Hepatocyte (in vitro differentiated cells): ENCODE measurements at regions not wholly inside any gene's neighbourhood (a gene's known extent, or its start where the extent isn't known, plus 50 kb on each side); places are given as distances from the start of the nearest gene placed in this dataset.

ENCODE experiments used
- DNase-seq: peaks from one replicate; pipeline ENCODE4 v3.0.0-alpha.2; 2016; ENCODE audit warnings: low spot score
- H2AFZ ChIP-seq: fragments of 200-600 bp; sonication (generic); 2 replicates; pipeline ENCODE4 v1.6.0; 2016; ENCODE audit warnings: antibody characterized with exemption, mild to moderate bottlenecking
- H3K27ac ChIP-seq: fragments of 200-600 bp; sonication (generic); 2 replicates; pipeline ENCODE4 v1.5.1; 2016; ENCODE audit warnings: mild to moderate bottlenecking
- H3K27me3 ChIP-seq: fragments of 200-600 bp; sonication (generic); 2 replicates; pipeline ENCODE4 v1.6.1; 2016
- H3K36me3 ChIP-seq: fragments of 200-600 bp; sonication (generic); replicated peaks from 2 replicates; pipeline ENCODE4 v1.5.1; 2016; ENCODE audit warnings: low read depth; ENCODE audit not compliant: insufficient read depth
- H3K4me1 ChIP-seq: fragments of 200-600 bp; sonication (generic); 2 replicates; pipeline ENCODE4 v1.5.1; 2016; ENCODE audit warnings: mild to moderate bottlenecking, moderate library complexity; ENCODE audit not compliant: insufficient read depth
- H3K4me2 ChIP-seq: fragments of 200-600 bp; sonication (generic); 2 replicates; pipeline ENCODE4 v1.6.0; 2016
- H3K4me3 ChIP-seq: fragments of 200-600 bp; sonication (generic); 2 replicates; pipeline ENCODE4 v1.5.1; 2016; ENCODE audit warnings: mild to moderate bottlenecking
- H3K79me2 ChIP-seq: fragments of 200-600 bp; sonication (generic); 2 replicates; pipeline ENCODE4 v1.6.0; 2017; ENCODE audit warnings: mild to moderate bottlenecking
- H3K9me2 ChIP-seq: fragments of 200-600 bp; sonication (generic); replicated peaks from 2 replicates; pipeline ENCODE4 v1.6.0; 2017; ENCODE audit warnings: mild to moderate bottlenecking; ENCODE audit not compliant: insufficient read depth
- H3K9me3 ChIP-seq: fragments of 200-600 bp; sonication (generic); 2 replicates; pipeline ENCODE4 v1.5.1; 2016; ENCODE audit warnings: low read depth, mild to moderate bottlenecking
- H4K20me1 ChIP-seq: fragments of 200-600 bp; sonication (generic); 2 replicates; pipeline ENCODE4 v1.6.0; 2016; ENCODE audit warnings: mild to moderate bottlenecking; ENCODE audit not compliant: insufficient read depth, poor library complexity, severe bottlenecking
- CTCF ChIP-seq: fragments of 200-600 bp; sonication (generic); IDR thresholded peaks from 2 replicates; pipeline ENCODE4 v1.5.1; 2016; ENCODE audit warnings: antibody characterized with exemption, mild to moderate bottlenecking; ENCODE audit not compliant: poor library complexity
- EZH2 ChIP-seq: fragments of 200-600 bp; sonication (generic); IDR thresholded peaks from 2 replicates; pipeline ENCODE4 v1.6.1; 2016; ENCODE audit warnings: antibody characterized with exemption, mild to moderate bottlenecking, borderline replicate concordance
- EZH2phosphoT487 ChIP-seq: fragments of 200-600 bp; sonication (generic); IDR thresholded peaks from one replicate; pipeline ENCODE4 v1.6.1; 2018; ENCODE audit warnings: antibody characterized with exemption, mild to moderate bottlenecking, low read depth, moderate library complexity; ENCODE audit not compliant: unreplicated experiment, severe bottlenecking
- WGBS: methylation state at CpG from one replicate; pipeline ENCODE4 v1.1.6; 2016; ENCODE audit warnings: low lambda C conversion rate; ENCODE audit errors: missing lambda C conversion rate; 5-methylcytosine and 5-hydroxymethylcytosine counted together

GRCh38 chr11:97722065-97722464 is 1298.7 kb upstream of the CNTN5 start:
- peak; percentile 62 for DNase-seq

GRCh38 chr11:97722721-97723120 is 1298.0 kb upstream of the CNTN5 start:
- TF ChIP-seq CTCF (no peak), EZH2phosphoT487 (no peak), EZH2 (no peak)
- no peak overlapping the region for H2AFZ ChIP-seq
- H3K9me3 ChIP-seq, result no peaks in the 10 kb centered on the region
- 94% methylated on average over 1 of the region's 1 CpG for WGBS
- H4K20me1 ChIP-seq, result no peaks in the 10 kb centered on the region
- H3K27me3 ChIP-seq, result no peaks in the 10 kb centered on the region
- H3K4me1 ChIP-seq, result peaks cover 8% of the 10 kb centered on the region
- H3K4me3 ChIP-seq, result no peak overlapping the region
- no peaks in the 10 kb centered on the region for H3K36me3 ChIP-seq
- H3K4me2 ChIP-seq, result no peak overlapping the region
- no peak for DNase-seq
- H3K9me2 ChIP-seq, result no peaks in the 10 kb centered on the region
- H3K27ac ChIP-seq, result peak overlapping the region; percentile 13
- H3K79me2 ChIP-seq, result no peaks in the 10 kb centered on the region

More at GRCh38 chr11:97722065-97722464, 1298.7 kb upstream of the CNTN5 start:
- Histone ChIP-seq H3K27ac (peak overlapping the region; percentile 13), H3K79me2 (no peaks in the 10 kb centered on the region), H3K9me2 (no peaks in the 10 kb centered on the region), H3K4me1 (peaks cover 8% of the 10 kb centered on the region), H3K4me3 (no peak overlapping the region), H3K4me2 (no peak overlapping the region), H3K9me3 (no peaks in the 10 kb centered on the region), H3K36me3 (no peaks in the 10 kb centered on the region), H3K27me3 (no peaks in the 10 kb centered on the region), H4K20me1 (no peaks in the 10 kb centered on the region), H2AFZ (no peak overlapping the region)
- TF ChIP-seq CTCF, result no peak
- no peak for TF ChIP-seq EZH2phosphoT487
- no peak for TF ChIP-seq EZH2
- 79% methylated on average over 1 of the region's 1 CpG for WGBS

GRCh38 chr11:97729546-97730272 is 1291.0 kb upstream of the CNTN5 start:
- H3K36me3 ChIP-seq, result no peaks in the 10 kb centered on the region
- 50% methylated on average over 4 of the region's 4 CpGs for WGBS
- no peaks in the 10 kb centered on the region for H3K9me2 ChIP-seq
- H2AFZ ChIP-seq, result no peak overlapping the region
- no peaks in the 10 kb centered on the region for H4K20me1 ChIP-seq
- TF ChIP-seq CTCF, result no peak
- TF ChIP-seq EZH2phosphoT487, result no peak
- no peak for TF ChIP-seq EZH2
- H3K4me1 ChIP-seq, result no peaks in the 10 kb centered on the region
- H3K27ac ChIP-seq, result no peak overlapping the region
- H3K4me3 ChIP-seq, result no peak overlapping the region
- H3K4me2 ChIP-seq, result no peak overlapping the region
- H3K9me3 ChIP-seq, result no peaks in the 10 kb centered on the region
- H3K27me3 ChIP-seq, result no peaks in the 10 kb centered on the region
- DNase-seq, result no peak
- no peaks in the 10 kb centered on the region for H3K79me2 ChIP-seq
